Body of pancreas (tissue), 4 donors: ENCODE measurements at regions not wholly inside any gene's neighbourhood (a gene's known extent, or its start where the extent isn't known, plus 50 kb on each side); places are given as distances from the start of the nearest gene placed in this dataset.

ENCODE experiments used
- CTCF ChIP-seq, 7 experiments: fragments of 450-650 bp in 4 of 7; fragments of 200-600 bp in 3 of 7; sonication (generic) in 3 of 7; IDR thresholded peaks; one replicate each; pipeline ENCODE4 v1.5.1; 2016 to 2019; ENCODE audit warnings: antibody characterized with exemption in 7 of 7
- POLR2A ChIP-seq, 3 donors: fragments of 450-650 bp; IDR thresholded peaks; one replicate each; pipeline ENCODE4 v1.6.1; 2016; ENCODE audit warnings: antibody characterized with exemption in 3 of 3, mild to moderate bottlenecking in 2 of 3

GRCh38 chr1:219443763-219444162 is 169.1 kb downstream of the ZC3H11B start:
- TF ChIP-seq CTCF (IDR thresholded peaks at IDR 0.05): no peak
- TF ChIP-seq POLR2A (IDR thresholded peaks at IDR 0.05): no peak
